ENCODE measurements at regions not wholly inside any gene's neighbourhood (a gene's known extent, or its start where the extent isn't known, plus 50 kb on each side); places are given as distances from the start of the nearest gene placed in this dataset.

GRCh38 chr9:28234133-28234893 lies 661.0 kb upstream of the C9orf72 start:
- TF ChIP-seq, protein P1, sequence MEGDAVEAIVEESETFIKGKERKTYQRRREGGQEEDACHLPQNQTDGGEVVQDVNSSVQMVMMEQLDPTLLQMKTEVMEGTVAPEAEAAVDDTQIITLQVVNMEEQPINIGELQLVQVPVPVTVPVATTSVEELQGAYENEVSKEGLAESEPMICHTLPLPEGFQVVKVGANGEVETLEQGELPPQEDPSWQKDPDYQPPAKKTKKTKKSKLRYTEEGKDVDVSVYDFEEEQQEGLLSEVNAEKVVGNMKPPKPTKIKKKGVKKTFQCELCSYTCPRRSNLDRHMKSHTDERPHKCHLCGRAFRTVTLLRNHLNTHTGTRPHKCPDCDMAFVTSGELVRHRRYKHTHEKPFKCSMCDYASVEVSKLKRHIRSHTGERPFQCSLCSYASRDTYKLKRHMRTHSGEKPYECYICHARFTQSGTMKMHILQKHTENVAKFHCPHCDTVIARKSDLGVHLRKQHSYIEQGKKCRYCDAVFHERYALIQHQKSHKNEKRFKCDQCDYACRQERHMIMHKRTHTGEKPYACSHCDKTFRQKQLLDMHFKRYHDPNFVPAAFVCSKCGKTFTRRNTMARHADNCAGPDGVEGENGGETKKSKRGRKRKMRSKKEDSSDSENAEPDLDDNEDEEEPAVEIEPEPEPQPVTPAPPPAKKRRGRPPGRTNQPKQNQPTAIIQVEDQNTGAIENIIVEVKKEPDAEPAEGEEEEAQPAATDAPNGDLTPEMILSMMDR (conservative IDR thresholded peaks at IDR 0.05; ENCODE audit: low read depth) = no peak
- H3K27ac ChIP-seq = peak overlapping the region; percentile 71
- no peak for DNase-seq (ENCODE audit: low spot score)
- CTCF ChIA-PET = interaction anchor here (0.8 kb wide), 1 partner anchor 527 kb away, joined by 3 read pairs; no protein-coding TSS in a partner anchor
- POLR2A ChIA-PET (ENCODE audit: low non-redundant PET) = no interaction called here

- POLR2A ChIA-PET (ENCODE audit: low non-redundant PET) = no interaction called here
- TF ChIP-seq, protein P1 (conservative IDR thresholded peaks at IDR 0.05; ENCODE audit: low read depth) = no peak
- peak; percentile 71 for DNase-seq (ENCODE audit: low spot score)
- H3K27ac ChIP-seq = peak overlapping the region; percentile 71
- CTCF ChIA-PET = interaction anchor here (0.8 kb wide), 1 partner anchor 528 kb away, joined by 3 read pairs; no protein-coding TSS in a partner anchor
Measured at GRCh38 chr9:28234894-28235277, 661.6 kb upstream of the C9orf72 start.

DNA sequence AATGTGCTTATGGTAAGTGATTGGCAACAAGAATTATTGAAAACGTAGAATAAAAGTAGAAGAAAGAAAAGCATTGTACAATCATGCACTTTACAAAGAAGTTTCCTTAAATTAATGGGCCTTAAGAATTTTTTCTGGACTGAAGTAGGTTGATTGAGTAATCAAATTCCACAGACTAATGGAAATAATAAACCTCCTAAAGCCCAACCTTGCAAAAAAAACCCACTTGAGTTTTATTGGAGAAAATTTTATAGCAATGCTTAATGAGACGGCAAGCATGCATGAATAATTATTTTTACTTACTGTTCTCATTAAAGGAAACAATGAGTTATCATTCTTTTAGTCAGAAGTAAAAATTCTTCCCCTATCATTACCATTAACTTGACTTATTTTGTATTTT lies 676.1 kb upstream of the C9orf72 start:
- TF ChIP-seq, protein P1 (conservative IDR thresholded peaks at IDR 0.05; ENCODE audit: low read depth) = no peak
- POLR2A ChIA-PET (ENCODE audit: low non-redundant PET) = no interaction called here
- no peak overlapping the region for H3K27ac ChIP-seq
- CTCF ChIA-PET = no interaction called here
- no peak for DNase-seq (ENCODE audit: low spot score)

GRCh38 chr9:28255174-28255573 lies 681.9 kb upstream of the C9orf72 start:
- CTCF ChIA-PET = interaction anchor here (0.7 kb wide), 1 partner anchor 279 kb away, joined by 5 read pairs; no protein-coding TSS in a partner anchor
- POLR2A ChIA-PET (ENCODE audit: low non-redundant PET) = no interaction called here
- TF ChIP-seq, protein P1 (conservative IDR thresholded peaks at IDR 0.05; ENCODE audit: low read depth) = no peak
- H3K27ac ChIP-seq = no peak overlapping the region
- no peak for DNase-seq (ENCODE audit: low spot score)

GRCh38 chr9:28260330-28260729 lies 687.0 kb upstream of the C9orf72 start:
- CTCF ChIA-PET = no interaction called here
- no peak for DNase-seq (ENCODE audit: low spot score)
- POLR2A ChIA-PET (ENCODE audit: low non-redundant PET) = no interaction called here
- H3K27ac ChIP-seq = no peak overlapping the region
- TF ChIP-seq, protein P1 (conservative IDR thresholded peaks at IDR 0.05; ENCODE audit: low read depth) = no peak

DNA sequence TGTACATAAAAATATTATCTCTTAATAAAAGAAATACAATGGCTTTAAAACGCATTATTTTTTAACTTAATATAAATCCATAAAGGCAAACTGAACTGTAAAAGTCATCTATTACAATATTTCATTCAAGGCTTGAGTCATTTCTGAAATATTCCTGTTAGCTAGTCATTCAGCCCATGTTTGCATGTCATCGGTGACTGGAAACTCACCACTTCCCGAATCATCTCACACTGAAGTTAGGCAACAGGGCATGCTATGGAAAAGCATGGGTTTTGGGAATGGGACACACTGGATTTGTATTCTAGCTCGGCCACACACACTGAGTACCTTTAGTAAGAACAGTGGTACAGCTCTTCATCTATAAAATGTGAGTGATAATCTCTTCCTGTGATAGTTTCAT lies 691.1 kb upstream of the C9orf72 start:
- no peak overlapping the region for H3K27ac ChIP-seq
- DNase-seq (ENCODE audit: low spot score) = peak; percentile 42
- TF ChIP-seq, protein P1 (conservative IDR thresholded peaks at IDR 0.05; ENCODE audit: low read depth) = no peak
- ChIA-PET POLR2A (ENCODE audit: low non-redundant PET) (no interaction called here), CTCF (no interaction called here)

All from RWPE1 (cell line).